Progenitor cell of endocrine pancreas (in vitro differentiated cells): ENCODE measurements at regions not wholly inside any gene's neighbourhood (a gene's known extent, or its start where the extent isn't known, plus 50 kb on each side); places are given as distances from the start of the nearest gene placed in this dataset.

Source experiments
- DNase-seq: peaks from one replicate; pipeline ENCODE4 v3.0.0; 2021; ENCODE audit warnings: low spot score; ENCODE audit not compliant: unreplicated experiment
- H3K27ac Mint-ChIP-seq: 2 replicates; pipeline ENCODE4 v1.8.0; 2021; ENCODE audit warnings: mild to moderate bottlenecking, moderate library complexity, mixed read lengths
- H3K27me3 Mint-ChIP-seq: 2 replicates; pipeline ENCODE4 v1.8.0; 2021; ENCODE audit warnings: mixed read lengths
- H3K36me3 Mint-ChIP-seq: 2 replicates; pipeline ENCODE4 v1.8.0; 2022; ENCODE audit warnings: mixed read lengths; ENCODE audit not compliant: insufficient read depth
- H3K4me1 Mint-ChIP-seq: 2 replicates; pipeline ENCODE4 v1.8.0; 2021; ENCODE audit warnings: low read depth, mixed read lengths
- H3K4me3 Mint-ChIP-seq: 2 replicates; pipeline ENCODE4 v1.8.0; 2021; ENCODE audit warnings: low read depth, mild to moderate bottlenecking, moderate library complexity, mixed read lengths
- H3K9me3 Mint-ChIP-seq: 2 replicates; pipeline ENCODE4 v1.8.0; 2021; ENCODE audit warnings: low read depth, mixed read lengths
- TF ChIP-seq, protein P1 (sequence below): fragments of 200-600 bp; sonication (generic); IDR thresholded peaks from one replicate; pipeline ENCODE4 v1.5.0; 2021; ENCODE audit warnings: antibody characterized with exemption, mild to moderate bottlenecking; ENCODE audit not compliant: unreplicated experiment

DNA sequence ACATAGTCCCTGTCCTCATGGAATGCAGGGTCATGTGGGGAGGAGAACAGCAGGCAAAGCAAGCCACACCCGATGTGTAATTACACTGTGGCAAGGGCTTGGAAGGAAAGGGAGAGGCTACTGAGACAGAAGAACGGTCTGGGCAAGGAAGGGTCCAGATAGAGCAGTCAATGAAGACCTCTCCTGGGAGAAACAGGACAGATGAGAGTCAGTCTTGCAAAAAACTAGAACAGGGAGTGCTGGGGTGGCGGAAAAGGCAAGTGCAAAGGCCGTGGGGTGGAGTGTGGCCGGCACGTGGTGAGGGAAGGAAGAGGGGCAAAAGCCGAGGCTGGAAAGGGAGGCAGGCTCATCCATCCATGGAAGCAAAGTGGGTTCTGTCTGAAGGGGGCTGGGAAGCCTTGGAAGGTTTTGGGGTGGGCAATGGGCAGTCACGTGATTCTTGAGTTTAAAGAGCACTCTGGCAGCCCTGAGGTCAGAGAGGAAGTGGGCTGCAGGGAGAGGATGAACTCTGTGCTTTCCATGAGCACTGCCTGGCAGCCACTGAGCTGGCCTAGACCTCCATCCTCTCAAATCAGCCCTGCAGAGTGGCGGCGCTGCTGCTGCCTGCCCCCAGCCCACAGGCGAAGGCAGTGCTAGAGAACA lies 182.2 kb downstream of the INHBB start:
- no peak overlapping the region for H3K27ac Mint-ChIP-seq
- no peak for DNase-seq
- H3K4me3 Mint-ChIP-seq, result no peak overlapping the region
- peaks cover 49% of the 10 kb centered on the region for H3K27me3 Mint-ChIP-seq
- TF ChIP-seq, protein P1, sequence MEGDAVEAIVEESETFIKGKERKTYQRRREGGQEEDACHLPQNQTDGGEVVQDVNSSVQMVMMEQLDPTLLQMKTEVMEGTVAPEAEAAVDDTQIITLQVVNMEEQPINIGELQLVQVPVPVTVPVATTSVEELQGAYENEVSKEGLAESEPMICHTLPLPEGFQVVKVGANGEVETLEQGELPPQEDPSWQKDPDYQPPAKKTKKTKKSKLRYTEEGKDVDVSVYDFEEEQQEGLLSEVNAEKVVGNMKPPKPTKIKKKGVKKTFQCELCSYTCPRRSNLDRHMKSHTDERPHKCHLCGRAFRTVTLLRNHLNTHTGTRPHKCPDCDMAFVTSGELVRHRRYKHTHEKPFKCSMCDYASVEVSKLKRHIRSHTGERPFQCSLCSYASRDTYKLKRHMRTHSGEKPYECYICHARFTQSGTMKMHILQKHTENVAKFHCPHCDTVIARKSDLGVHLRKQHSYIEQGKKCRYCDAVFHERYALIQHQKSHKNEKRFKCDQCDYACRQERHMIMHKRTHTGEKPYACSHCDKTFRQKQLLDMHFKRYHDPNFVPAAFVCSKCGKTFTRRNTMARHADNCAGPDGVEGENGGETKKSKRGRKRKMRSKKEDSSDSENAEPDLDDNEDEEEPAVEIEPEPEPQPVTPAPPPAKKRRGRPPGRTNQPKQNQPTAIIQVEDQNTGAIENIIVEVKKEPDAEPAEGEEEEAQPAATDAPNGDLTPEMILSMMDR, result no peak
- H3K9me3 Mint-ChIP-seq, result no peaks in the 10 kb centered on the region
- no peaks in the 10 kb centered on the region for H3K36me3 Mint-ChIP-seq
- peaks cover 1% of the 10 kb centered on the region for H3K4me1 Mint-ChIP-seq

GRCh38 chr2:120528693-120529076 lies 182.7 kb downstream of the INHBB start:
- H3K4me3 Mint-ChIP-seq, result no peak overlapping the region
- DNase-seq, result no peak
- H3K27me3 Mint-ChIP-seq, result peaks cover 45% of the 10 kb centered on the region
- H3K27ac Mint-ChIP-seq, result no peak overlapping the region
- TF ChIP-seq, protein P1, result no peak
- H3K4me1 Mint-ChIP-seq, result peaks cover 1% of the 10 kb centered on the region
- no peaks in the 10 kb centered on the region for H3K36me3 Mint-ChIP-seq
- no peaks in the 10 kb centered on the region for H3K9me3 Mint-ChIP-seq

GRCh38 chr2:120530781-120531180 lies 184.8 kb downstream of the INHBB start:
- Mint-ChIP-seq H3K9me3 (no peaks in the 10 kb centered on the region), H3K4me1 (peaks cover 1% of the 10 kb centered on the region), H3K4me3 (no peak overlapping the region), H3K27me3 (peaks cover 28% of the 10 kb centered on the region), H3K27ac (no peak overlapping the region), H3K36me3 (no peaks in the 10 kb centered on the region)
- TF ChIP-seq, protein P1, result no peak
- no peak for DNase-seq

DNA sequence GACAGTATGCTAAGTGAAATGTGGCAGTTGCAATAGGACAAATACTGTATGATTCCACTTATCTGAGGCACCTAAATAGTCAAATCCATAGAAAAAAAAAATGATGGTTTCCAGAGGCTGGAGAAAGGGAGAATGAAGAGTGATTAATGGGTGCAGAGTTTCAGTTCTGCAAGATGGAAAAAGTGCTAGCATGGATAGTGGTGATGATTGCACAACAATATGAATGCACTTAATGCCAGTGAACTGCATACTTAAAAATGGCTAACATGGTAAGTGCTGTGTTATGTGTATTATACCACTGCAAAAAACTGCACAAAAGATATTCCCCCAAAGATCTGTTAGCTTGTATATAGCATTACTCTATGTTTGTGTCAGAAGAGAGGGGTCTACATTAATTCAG lies 185.4 kb downstream of the INHBB start:
- Mint-ChIP-seq H3K4me3 (no peak overlapping the region), H3K36me3 (no peaks in the 10 kb centered on the region), H3K4me1 (peaks cover 1% of the 10 kb centered on the region), H3K9me3 (no peaks in the 10 kb centered on the region), H3K27me3 (peaks cover 25% of the 10 kb centered on the region), H3K27ac (no peak overlapping the region)
- TF ChIP-seq, protein P1, result no peak
- no peak for DNase-seq

DNA sequence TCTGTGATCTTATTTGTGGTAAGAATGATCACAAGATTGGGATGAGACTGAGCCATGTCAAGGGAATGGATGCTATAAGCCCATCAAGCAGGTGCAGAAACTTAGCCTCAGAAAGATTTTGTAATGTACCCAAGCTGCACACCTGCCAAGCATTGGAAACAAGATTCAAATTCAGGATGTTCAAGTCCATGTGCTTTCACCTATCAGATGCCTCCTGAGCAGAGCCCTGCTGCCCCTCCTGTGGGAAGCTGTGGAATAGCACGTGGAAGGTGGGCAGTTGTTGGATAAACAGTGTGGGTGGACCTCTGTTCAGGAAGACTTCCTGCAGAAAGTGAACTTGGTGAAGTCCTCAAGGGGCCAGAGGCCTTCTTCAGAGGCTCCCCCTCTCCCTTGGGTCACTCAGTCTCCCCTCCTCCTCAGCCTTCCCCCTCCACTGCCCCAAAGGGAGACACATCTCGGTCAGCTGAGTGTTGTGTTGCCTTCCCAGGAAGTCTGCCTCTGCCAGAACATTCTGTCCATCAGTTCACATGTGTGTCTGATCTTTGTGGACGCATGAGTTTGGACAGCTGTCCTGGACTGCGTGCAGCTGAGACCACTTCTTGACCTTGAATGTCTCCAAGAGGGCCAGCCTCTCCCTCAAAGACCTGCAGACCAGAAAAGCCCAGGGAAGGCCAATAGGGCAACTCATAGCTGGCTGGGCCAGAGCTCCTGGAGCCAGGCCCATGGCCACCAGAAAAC lies 186.1 kb downstream of the INHBB start:
- no peak for DNase-seq
- TF ChIP-seq, protein P1, result no peak
- Mint-ChIP-seq H3K27me3 (peaks cover 26% of the 10 kb centered on the region), H3K4me3 (no peak overlapping the region), H3K9me3 (no peaks in the 10 kb centered on the region), H3K27ac (no peak overlapping the region), H3K4me1 (peaks cover 1% of the 10 kb centered on the region), H3K36me3 (no peaks in the 10 kb centered on the region)
